ENCODE measurements at regions not wholly inside any gene's neighbourhood (a gene's known extent, or its start where the extent isn't known, plus 50 kb on each side); places are given as distances from the start of the nearest gene placed in this dataset.

GRCh38 chr9:106305428-106306133, 557.4 kb upstream of the ZNF462 start:
- CTCF ChIA-PET, result no interaction called here
- TF ChIP-seq ZNF384 (IDR thresholded peaks at IDR 0.05) (no peak), LEF1 (IDR thresholded peaks at IDR 0.05; ENCODE audit: borderline replicate concordance) (no peak), HDGF (IDR thresholded peaks at IDR 0.05; ENCODE audit: borderline replicate concordance) (no peak), TARDBP (IDR thresholded peaks at IDR 0.05) (no peak), SP1 (IDR thresholded peaks at IDR 0.05) (no peak), FOXM1 (IDR thresholded peaks at IDR 0.05; ENCODE audit: borderline replicate concordance) (no peak), NFRKB (IDR thresholded peaks at IDR 0.05) (no peak), FOXA1 (IDR thresholded peaks at IDR 0.05) (no peak), ARNT (IDR thresholded peaks at IDR 0.05) (no peak), L3MBTL2 (conservative IDR thresholded peaks at IDR 0.05) (no peak), SUZ12 (IDR thresholded peaks at IDR 0.05) (no peak), FOXK2 (IDR thresholded peaks at IDR 0.05) (no peak), ELF4 (IDR thresholded peaks at IDR 0.05) (no peak), BHLHE40 (IDR thresholded peaks at IDR 0.05; ENCODE audit: borderline replicate concordance) (no peak), CTBP1 (IDR thresholded peaks at IDR 0.05; ENCODE audit: borderline replicate concordance) (no peak)
- TF ChIP-seq, protein P1, sequence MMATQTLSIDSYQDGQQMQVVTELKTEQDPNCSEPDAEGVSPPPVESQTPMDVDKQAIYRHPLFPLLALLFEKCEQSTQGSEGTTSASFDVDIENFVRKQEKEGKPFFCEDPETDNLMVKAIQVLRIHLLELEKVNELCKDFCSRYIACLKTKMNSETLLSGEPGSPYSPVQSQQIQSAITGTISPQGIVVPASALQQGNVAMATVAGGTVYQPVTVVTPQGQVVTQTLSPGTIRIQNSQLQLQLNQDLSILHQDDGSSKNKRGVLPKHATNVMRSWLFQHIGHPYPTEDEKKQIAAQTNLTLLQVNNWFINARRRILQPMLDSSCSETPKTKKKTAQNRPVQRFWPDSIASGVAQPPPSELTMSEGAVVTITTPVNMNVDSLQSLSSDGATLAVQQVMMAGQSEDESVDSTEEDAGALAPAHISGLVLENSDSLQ (IDR thresholded peaks at IDR 0.05), result no peak
- no peak for DNase-seq (ENCODE audit: extremely low spot score)
- POLR2A ChIA-PET, result no interaction called here

GRCh38 chr9:106307670-106308069, 555.3 kb upstream of the ZNF462 start:
- ChIA-PET CTCF (no interaction called here), POLR2A (no interaction called here)
- no peak for DNase-seq (ENCODE audit: extremely low spot score)
- TF ChIP-seq LEF1 (IDR thresholded peaks at IDR 0.05; ENCODE audit: borderline replicate concordance) (no peak), NFRKB (IDR thresholded peaks at IDR 0.05) (no peak), TARDBP (IDR thresholded peaks at IDR 0.05) (no peak), CTBP1 (IDR thresholded peaks at IDR 0.05; ENCODE audit: borderline replicate concordance) (no peak), SP1 (IDR thresholded peaks at IDR 0.05) (no peak), HDGF (IDR thresholded peaks at IDR 0.05; ENCODE audit: borderline replicate concordance) (no peak), FOXM1 (IDR thresholded peaks at IDR 0.05; ENCODE audit: borderline replicate concordance) (no peak), SUZ12 (IDR thresholded peaks at IDR 0.05) (no peak), ELF4 (IDR thresholded peaks at IDR 0.05) (no peak), L3MBTL2 (conservative IDR thresholded peaks at IDR 0.05) (no peak), FOXA1 (IDR thresholded peaks at IDR 0.05) (no peak), BHLHE40 (IDR thresholded peaks at IDR 0.05; ENCODE audit: borderline replicate concordance) (no peak), ARNT (IDR thresholded peaks at IDR 0.05) (no peak), ZNF384 (IDR thresholded peaks at IDR 0.05) (no peak), FOXK2 (IDR thresholded peaks at IDR 0.05) (no peak)
- TF ChIP-seq, protein P1 (IDR thresholded peaks at IDR 0.05), result no peak

DNA sequence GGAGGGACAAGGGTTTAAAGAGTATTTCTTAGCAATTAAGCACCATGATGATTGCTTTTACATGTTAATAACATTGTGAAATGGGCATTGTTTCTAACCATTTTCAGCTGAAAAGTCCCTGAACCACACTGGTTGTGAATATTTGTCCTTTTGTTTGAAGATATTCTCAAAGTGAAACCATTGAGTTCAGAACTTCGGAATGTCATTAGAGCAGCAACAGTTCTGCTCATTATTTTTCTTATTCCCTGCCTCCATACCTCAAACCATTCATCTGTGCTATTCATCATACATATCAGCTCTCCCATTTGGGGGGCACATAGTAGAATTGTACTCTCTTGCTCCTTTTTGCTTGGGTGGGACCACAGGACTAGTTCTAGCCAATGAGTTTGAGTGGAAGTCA, 553.0 kb upstream of the ZNF462 start:
- DNase-seq (ENCODE audit: extremely low spot score), result no peak
- CTCF ChIA-PET, result no interaction called here
- POLR2A ChIA-PET, result no interaction called here
- no peak for TF ChIP-seq ELF4 (IDR thresholded peaks at IDR 0.05)
- no peak for TF ChIP-seq FOXK2 (IDR thresholded peaks at IDR 0.05)
- TF ChIP-seq FOXA1 (IDR thresholded peaks at IDR 0.05), result no peak
- no peak for TF ChIP-seq BHLHE40 (IDR thresholded peaks at IDR 0.05; ENCODE audit: borderline replicate concordance)
- TF ChIP-seq, protein P1 (IDR thresholded peaks at IDR 0.05), result no peak
- no peak for TF ChIP-seq SP1 (IDR thresholded peaks at IDR 0.05)
- no peak for TF ChIP-seq HDGF (IDR thresholded peaks at IDR 0.05; ENCODE audit: borderline replicate concordance)
- TF ChIP-seq ZNF384 (IDR thresholded peaks at IDR 0.05), result no peak
- TF ChIP-seq CTBP1 (IDR thresholded peaks at IDR 0.05; ENCODE audit: borderline replicate concordance), result no peak
- TF ChIP-seq SUZ12 (IDR thresholded peaks at IDR 0.05), result no peak
- TF ChIP-seq L3MBTL2 (conservative IDR thresholded peaks at IDR 0.05), result no peak
- TF ChIP-seq FOXM1 (IDR thresholded peaks at IDR 0.05; ENCODE audit: borderline replicate concordance), result no peak
- TF ChIP-seq LEF1 (IDR thresholded peaks at IDR 0.05; ENCODE audit: borderline replicate concordance), result no peak
- TF ChIP-seq NFRKB (IDR thresholded peaks at IDR 0.05), result no peak
- TF ChIP-seq ARNT (IDR thresholded peaks at IDR 0.05), result no peak
- no peak for TF ChIP-seq TARDBP (IDR thresholded peaks at IDR 0.05)

GRCh38 chr9:106310782-106311181, 552.2 kb upstream of the ZNF462 start:
- TF ChIP-seq FOXA1 (IDR thresholded peaks at IDR 0.05), result no peak
- TF ChIP-seq ZNF384 (IDR thresholded peaks at IDR 0.05), result no peak
- TF ChIP-seq, protein P1 (IDR thresholded peaks at IDR 0.05), result no peak
- TF ChIP-seq FOXK2 (IDR thresholded peaks at IDR 0.05), result no peak
- no peak for TF ChIP-seq SP1 (IDR thresholded peaks at IDR 0.05)
- TF ChIP-seq HDGF (IDR thresholded peaks at IDR 0.05; ENCODE audit: borderline replicate concordance), result no peak
- TF ChIP-seq BHLHE40 (IDR thresholded peaks at IDR 0.05; ENCODE audit: borderline replicate concordance), result no peak
- no peak for TF ChIP-seq SUZ12 (IDR thresholded peaks at IDR 0.05)
- no peak for TF ChIP-seq ARNT (IDR thresholded peaks at IDR 0.05)
- TF ChIP-seq FOXM1 (IDR thresholded peaks at IDR 0.05; ENCODE audit: borderline replicate concordance), result no peak
- no peak for TF ChIP-seq LEF1 (IDR thresholded peaks at IDR 0.05; ENCODE audit: borderline replicate concordance)
- TF ChIP-seq NFRKB (IDR thresholded peaks at IDR 0.05), result no peak
- no peak for TF ChIP-seq ELF4 (IDR thresholded peaks at IDR 0.05)
- TF ChIP-seq TARDBP (IDR thresholded peaks at IDR 0.05), result no peak
- TF ChIP-seq CTBP1 (IDR thresholded peaks at IDR 0.05; ENCODE audit: borderline replicate concordance), result no peak
- ChIA-PET POLR2A (no interaction called here), CTCF (no interaction called here)
- DNase-seq (ENCODE audit: extremely low spot score), result no peak

- POLR2A ChIA-PET, result no interaction called here
- CTCF ChIA-PET, result no interaction called here
- TF ChIP-seq FOXM1 (IDR thresholded peaks at IDR 0.05; ENCODE audit: borderline replicate concordance) (no peak), SUZ12 (IDR thresholded peaks at IDR 0.05) (no peak), ARNT (IDR thresholded peaks at IDR 0.05) (no peak), ELF4 (IDR thresholded peaks at IDR 0.05) (no peak)
- DNase-seq (ENCODE audit: extremely low spot score), result no peak
These were observed 550.1 kb upstream of the ZNF462 start for GRCh38 chr9:106312906-106313305.
